ENCODE measurements at regions not wholly inside any gene's neighbourhood (a gene's known extent, or its start where the extent isn't known, plus 50 kb on each side); places are given as distances from the start of the nearest gene placed in this dataset.
"Not testable (repeated sequence)": the region's sequence is repeated elsewhere in the genome, so short reads cannot be mapped to it uniquely, and the experiment has no call there.

DNA sequence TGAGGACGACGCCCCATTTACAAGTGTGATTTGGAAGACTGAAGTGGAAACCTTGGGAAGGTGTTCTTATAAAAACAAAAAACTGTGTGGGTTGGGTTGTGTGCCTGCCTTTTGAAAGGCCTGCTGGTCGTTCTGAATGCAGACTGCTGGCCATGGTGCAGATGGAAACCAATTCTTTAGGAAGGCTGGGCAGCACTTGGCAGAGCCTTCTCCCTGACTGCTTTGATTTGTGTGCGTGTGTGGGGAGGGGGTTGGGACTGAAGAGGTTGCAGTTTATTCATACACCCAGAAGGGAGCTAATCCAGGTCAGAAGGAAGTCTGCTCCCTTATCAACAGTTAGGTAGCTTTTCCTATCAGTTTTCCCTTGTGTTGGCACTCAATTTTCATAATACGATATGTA, 288.7 kb downstream of the SOX2 start:
- DNase-seq = no peak

DNA sequence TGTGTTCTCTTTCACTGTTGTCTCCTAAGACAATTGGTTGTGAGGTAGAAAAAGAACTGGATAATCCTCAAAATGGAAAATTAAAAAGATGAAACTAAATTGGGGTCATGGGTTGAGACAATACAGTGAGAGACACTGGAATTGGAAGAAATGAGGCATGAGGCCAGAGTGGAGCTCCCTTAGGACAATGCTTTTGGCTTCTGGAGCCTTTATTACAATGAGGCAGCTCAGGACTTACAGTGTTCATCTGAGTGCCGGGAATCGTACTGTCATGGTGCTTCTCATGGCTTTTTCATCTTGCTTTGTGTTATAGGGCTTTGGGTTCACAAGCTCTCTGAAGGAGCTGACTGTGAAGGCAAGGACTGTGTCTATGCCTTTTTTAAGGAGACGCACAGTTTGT, 293.5 kb downstream of the SOX2 start:
- no peak for DNase-seq

DNA sequence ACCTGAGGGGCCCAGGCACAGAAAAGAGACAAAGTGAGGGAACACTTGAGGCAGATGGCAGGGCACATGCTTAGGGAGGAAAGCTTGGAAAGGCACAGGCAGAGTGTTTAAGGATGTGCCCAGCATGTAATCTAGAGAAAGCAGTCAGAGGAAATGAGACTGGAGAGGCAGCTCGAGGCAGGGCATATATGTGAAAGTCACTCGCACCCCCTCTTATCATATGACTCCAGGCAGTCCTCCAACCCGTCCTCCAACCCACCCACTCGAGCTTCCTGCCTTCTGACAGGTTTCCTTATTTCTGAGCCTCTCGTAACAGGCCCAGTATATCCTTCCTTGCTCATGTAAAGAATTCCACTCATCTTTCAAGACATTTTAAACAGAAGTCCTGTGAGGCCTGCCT, 294.0 kb downstream of the SOX2 start:
- peak; percentile 67 for DNase-seq

DNA sequence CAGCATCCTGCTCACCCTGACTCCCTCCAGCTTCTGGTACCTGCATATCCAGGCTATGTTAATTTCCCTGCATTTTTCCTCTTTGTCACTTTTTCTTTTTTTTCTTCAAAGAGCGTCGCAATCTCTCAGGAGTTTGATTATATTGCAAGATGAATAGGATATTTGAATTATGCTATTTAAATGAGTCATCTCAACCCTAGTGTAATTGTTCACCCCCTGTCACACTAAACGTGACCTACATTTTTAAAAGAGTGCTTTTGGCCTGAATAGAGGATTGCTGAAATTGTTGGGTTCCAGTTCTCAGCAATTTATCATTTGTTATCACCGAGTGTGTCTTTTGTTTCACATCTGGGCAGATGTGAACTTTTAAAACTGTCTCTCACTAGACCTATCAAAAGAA, 294.7 kb downstream of the SOX2 start:
- DNase-seq = no peak

DNA sequence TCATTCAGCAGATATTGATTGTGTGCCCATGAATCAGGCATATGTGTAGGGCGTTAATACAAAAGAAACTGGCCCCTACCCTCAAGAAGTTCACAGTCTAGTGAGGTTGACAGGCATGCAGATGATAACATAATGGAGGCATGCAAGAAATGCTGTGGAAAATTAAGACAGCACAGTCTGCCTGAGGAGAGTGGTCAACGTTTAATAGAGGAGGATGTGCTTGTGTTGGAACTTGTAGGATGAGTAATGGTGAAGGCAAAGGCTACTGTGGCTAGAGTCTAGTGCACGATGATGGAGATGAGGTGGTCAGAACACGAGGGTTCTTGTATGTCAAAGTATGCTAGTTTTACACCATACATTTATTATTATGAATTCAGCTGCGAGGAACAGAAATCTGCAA, 295.7 kb downstream of the SOX2 start:
- DNase-seq = no peak

DNA sequence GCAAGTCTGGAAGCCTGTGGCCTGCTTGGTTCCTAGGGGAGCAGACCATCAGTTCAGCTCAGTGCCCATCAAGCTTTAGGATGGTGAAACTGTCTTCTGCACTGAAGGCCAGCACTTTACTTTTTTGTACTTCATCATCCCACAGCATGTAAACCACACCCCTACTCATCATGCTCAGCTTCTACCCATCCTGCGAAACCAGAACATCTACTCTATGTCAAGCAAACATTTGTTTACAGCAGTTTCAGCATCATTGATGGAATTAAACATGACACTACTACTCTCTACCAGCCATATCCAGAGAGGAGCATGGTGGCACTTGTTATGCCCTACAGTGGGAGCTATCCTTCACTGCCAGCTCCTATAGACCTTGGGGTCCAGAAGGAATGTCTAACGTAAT, 306.6 kb downstream of the SOX2 start:
- DNase-seq = no peak

DNA sequence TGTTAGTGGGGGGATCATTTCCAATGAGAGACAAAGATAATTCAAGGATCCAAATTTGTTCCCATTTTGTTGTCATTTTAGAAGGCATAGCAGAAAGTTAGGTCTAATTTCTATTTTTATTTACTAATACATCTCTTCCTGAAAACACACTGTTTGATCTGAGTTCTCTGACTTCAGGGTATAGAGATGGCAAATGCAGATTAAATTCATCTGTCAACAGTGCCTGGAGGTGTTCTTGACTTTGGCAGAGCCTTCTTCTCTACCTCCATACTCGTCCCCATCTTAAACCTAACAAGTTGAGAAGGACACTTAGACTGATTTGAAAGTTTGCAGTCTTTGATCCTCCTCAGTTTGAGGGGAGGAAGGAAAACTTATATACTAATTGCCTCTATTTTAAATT, 308.2 kb downstream of the SOX2 start:
- DNase-seq = no peak

DNA sequence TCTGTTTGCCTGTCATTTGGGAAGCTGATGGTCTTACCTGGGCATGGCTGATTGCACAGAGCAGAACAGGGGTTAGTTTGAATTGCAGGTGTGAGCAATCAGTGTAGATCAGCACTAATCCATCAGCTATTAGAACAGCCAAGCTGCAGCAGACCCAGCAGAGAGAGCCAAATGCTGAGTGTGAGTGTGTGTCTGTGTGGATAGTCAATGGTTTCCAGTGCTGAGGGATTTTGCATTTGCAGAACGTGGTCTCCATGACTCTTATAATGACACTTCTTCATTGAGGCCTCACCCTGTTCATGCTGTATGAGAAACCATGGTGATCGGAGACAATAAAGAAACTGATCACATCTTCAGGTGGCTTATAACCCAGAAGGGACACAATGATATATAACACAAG, 312.1 kb downstream of the SOX2 start:
- no peak for DNase-seq

DNA sequence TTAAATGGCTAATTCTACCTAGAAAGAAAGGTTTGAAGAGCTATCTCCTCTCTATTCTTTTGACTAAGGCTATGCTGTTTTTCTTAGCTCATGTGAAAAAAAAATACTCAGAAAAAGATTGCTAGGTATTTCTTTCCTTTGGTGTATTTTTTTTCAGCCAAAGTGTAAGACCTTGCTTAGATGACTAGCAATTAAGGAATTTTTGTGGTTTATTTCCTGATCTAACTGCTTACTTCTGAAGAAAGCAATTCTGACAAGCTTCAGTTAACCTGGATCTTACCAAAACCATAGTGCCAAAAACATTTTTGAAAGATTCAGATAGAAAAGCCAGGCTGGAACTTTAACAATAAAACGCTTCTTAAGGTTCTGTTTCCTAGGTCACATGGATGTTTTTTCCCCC, 315.6 kb downstream of the SOX2 start:
- no peak for DNase-seq

DNA sequence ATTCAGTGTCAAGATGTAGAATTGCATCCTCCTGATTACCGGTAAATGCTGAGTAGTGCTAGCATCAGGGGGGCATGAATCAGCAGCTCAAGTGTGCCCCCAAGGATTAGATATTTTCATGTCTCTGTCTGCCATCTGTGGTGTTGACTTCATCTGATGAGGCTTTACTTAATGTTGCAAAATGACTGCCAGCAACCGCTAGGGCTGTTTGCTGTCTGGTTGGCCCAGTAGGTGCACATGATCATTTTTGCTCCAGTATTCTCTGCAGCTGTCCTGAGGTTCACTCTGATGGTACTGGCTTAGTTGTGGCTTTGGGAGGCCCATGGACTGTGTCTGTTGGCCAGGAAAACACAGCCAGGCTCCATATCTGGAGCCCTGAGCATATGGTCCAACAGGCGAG, 316.4 kb downstream of the SOX2 start:
- no peak for DNase-seq

DNA sequence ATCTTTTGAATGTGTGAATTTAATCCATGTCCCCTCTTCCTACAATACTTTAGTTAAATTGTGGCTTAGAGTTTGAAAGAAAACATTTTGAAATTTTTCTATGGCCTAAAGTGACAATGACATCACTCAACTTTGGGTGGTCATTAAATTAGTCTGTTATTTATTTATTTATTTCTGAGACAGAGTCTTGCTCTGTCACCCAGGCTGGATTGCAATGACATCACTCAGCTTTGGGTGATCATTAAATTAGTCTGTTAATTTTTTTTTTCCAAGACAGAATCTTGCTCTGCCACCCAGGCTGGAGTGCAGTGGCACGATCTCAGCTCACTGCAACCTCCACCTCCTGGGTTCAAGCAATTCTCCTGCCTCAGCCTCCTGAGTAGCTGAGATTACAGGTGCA, 322.5 kb downstream of the SOX2 start:
- DNase-seq = not testable (repeated sequence)

DNA sequence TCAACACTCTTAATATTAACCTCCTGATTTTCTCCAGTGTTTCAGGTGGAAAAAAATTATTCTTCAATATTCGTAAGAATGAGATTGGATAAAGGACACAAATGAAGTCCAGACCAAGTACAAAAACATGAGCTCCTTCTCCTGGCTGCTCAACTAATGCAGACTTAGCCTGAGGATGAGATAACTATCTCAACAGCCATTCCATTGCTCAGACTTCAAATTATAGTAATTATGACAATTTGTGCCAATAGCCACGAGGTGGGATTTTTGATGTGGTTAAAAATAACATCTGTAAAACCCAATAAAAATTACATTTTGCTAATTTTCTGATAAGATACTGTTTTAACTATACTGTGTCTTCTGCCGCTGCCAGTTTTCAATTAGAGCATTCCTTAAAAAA, 323.6 kb downstream of the SOX2 start:
- DNase-seq = no peak

DNA sequence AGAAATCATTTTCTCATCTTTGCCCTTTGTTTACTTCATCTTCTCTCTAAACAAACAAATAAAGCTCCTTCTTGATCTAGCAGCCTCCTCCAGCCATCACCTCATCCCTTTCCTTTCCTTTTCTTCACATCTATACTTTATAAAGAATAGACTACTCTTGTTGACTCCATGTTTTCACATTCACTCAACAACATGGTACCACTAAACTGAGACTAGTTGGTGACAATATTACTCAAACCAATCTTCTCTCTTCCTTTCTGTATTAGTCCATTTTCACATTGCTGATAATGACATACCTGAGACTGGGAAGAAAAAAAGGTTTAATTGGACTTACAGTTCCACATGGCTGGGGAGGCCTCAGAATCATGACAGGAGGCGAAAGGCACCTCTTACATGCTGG, 324.7 kb downstream of the SOX2 start:
- no peak for DNase-seq

DNA sequence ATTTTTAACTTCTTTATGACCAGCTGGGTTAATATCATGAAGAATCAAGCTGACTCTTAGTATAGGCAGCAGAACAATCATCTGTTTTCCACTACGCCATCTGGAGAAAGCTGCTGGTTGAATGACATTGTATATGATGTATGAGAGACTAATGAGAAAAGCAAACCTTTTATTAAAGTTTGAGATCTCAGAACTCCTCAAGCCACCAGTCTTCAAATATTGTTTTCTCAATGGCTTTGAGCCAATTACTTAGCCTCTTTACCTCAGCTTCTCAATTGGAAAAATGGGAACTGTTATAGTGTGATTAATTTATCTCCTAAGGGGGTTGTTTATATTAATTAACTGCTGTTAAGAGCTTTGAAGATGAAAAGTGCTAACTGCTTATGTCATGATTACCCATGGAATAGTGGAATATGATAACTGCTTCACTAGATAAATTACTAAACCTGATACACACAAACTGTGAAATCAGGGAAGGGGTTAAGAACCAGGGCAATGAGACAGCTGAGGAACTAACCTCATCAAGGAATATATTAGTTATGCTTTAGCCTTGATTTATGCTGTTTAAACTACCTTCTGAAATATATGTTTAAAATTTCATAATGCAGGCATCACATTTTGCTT, 330.1 kb downstream of the SOX2 start:
- no peak for DNase-seq

DNA sequence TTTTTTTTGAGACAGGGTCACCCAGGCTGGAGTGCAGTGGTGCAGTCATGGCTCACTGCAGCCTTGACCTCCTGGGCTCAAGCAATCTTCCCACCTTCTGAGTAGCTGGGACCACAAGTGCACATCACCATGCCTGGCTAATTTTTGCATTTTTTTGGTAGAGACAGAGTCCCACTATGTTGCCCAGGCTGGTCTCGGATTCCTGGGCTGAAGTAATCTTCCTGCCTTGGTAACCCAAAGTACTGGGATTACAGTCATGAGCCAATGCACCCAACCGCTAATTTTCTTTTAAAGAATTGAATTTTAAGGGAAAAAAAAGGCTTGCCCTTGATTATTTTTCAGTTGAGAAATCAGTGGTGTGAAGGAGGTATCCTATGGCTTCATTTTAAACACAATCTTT, 334.0 kb downstream of the SOX2 start:
- DNase-seq = no peak

DNA sequence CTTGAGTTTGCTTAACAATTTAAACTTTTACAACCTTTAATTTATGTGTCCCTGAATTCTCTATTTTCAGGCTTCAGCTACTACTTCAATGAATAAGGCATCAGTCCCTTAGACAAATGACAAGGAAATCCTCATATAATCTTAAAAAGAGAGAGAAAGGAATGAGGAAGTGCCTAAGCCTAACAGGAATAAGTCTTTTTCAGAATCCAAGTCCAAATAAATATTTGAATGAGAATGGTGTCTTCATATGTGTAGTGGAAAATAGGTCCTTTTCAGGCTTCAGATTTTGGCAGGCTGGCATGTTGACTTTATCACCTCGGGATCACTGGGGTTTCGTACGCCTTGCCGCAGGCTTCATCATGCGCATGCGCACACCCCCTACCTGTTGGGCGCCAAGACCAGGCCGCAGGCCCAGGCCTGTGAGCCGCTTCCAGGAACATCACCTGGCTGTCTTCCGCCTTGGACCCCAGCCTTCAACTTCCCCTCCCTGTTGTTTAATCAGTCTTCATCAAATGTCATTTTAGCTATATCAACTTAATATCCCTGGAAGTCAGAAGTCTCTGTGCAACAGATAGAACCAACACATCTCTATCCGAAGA, 334.5 kb downstream of the SOX2 start:
- no peak for DNase-seq

DNA sequence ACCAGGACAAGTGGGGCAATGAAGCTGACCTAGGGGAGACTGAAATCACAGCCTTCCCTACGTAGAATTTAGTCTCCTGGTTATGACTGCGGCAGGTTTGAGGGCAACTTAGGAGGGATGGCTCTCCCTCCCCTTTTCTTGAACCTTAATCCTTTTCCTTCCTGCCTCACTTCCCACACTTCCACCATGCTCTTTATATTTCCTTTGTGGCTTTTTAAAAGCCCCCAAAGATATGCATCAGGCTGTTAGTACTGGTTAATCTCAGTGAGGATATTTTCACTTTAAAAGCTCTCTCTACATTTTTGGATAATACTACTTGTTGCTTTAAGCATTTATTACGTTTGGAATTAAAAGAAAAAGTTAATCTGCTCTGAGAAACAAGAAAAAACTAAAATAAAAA, 339.2 kb downstream of the SOX2 start:
- no peak for DNase-seq

DNA sequence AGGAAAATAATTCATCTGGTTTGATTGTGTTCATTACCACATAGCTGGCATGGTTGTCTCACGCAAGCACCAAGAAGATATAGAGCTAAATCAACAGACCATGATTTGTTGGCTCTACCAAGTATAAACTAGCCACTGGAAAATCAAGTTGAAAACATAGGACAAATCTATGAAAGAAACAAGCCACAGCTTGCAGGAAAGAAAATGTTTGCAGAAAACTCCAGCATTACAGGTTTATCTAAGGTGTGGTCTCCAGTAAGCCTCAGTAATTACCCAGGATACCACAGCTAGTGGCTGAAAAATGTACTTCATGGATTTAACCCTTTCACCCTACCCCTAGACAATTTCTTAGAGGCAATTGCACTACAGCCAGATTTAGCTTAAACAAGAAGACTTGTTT, 340.6 kb downstream of the SOX2 start:
- no peak for DNase-seq

DNA sequence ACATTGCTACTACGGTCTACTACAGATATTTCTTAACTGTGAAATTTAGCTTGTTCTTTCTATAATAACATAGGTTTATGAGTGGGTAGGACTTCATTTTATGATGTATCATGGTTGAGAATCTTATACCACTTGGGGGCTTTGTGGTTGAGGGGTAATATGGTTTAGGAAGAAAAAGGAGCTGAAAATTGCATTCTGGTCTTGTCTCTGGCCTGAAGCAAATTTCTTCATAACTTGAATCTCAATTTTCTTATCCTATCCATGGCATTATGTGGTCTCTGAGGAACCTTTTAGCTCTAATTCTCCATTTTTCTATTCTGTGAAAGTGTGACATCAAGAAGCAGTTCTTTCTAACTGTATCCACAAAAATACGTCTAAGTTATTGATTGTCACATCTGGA, 341.0 kb downstream of the SOX2 start:
- DNase-seq = no peak

DNA sequence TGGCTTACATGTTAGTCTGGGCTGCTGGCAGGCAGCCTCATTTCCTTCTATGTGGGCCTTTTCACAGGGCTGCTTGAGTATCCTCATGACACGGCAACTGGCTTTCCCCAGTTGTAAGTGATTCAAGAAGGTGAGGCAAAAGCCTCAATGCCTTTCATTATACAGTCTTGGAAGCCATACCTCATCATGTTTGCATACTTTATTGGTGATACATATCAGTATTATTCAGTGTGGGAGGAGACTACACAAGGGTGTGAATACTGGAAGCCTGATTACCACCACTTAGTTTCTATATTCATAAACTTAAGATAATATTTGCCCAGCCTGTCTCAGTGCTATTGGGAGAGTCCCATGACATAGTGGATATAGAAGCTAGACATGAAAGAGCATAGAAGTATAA, 346.8 kb downstream of the SOX2 start:
- no peak for DNase-seq

DNA sequence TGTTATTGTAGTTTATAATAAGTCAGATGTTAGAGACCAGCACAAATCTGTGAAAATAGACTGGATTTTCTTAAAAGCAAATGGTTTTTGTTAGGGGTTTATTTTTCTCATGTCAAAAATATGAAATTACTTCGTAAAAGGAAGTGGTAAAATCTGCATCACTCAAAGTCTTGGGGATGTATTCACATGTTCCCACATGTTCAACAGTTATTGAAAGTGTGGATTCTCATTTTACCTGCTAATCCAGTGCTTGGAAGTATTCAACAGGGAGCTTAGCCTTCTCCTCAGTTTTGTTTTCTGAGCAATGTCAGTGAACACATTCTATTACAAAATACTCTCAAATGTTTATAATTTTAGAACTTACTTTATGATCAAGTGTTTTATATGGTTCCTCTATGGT, 352.0 kb downstream of the SOX2 start:
- no peak for DNase-seq

DNA sequence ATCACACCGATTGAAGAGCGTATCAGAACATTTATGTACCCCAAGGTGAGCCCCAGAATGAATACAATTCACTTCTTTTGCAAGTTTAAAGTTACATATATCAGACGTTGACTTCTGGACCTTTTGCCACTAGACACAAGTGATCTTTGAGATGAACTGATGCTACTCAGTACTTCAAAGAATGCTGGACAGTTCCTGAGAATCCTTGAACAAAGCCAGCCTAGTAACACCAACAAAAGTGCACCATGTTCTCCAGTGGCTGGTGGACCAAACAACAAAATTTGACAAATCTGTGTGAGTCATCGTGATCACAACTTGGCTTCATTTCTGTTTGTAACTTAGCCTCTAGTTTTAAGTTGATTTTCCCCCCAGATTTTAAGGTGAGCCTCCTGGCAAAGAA, 355.7 kb downstream of the SOX2 start:
- DNase-seq = no peak

DNA sequence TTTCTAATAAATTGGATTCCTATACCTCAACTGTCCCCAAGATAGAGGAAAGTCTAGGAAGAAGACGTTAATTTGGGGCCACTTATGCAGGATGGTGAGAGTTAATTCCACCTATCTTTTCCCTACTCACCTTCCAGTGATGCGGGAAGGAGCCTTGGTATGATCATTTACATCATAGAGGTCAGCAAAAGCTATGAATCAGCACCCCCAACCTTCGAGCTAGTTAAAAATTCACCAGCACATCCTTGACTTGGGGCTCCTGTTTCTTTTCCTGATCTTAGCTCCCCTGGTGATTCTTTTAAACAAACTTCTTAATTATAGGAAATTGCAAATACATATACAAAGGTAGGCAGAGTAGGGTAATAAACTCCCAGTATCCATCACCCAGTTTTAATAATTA, 366.6 kb downstream of the SOX2 start:
- no peak for DNase-seq

DNA sequence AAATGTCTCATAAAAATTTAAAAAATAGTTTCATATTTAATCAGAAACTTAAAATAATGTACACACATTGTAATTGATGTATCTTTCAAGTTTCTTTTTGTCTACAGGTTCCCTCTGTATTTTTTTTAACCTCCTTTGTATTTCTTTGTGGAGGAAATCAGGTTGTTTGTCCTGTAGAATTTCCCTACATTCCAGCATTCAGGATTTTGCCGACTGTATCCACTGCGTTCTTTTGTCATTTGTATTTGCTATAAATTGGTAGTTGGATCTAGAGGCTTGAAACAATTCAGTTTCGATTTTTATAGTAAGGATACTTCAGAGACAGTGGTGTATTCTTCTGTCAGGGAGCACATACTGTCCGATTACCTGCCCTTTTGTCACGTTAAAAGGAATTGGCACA, 367.2 kb downstream of the SOX2 start:
- DNase-seq = no peak

DNA sequence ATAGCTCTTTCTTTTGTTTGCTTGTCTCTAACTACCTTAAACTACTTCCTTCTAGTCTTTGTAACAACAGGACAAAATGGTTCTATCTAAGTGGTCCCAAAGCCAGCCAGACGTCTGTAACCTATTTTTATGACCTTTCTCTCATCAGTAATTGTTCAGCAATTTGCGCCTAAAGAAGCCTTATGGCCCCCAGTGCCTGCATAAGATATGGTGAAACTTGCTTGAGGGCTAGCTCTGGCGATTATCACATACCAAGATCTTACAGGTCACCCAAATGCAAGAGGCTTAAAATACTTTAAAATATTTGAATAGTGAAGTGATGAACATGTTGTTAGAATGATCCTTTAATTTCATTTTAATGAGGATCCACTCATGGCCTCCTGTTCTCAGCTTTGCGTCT, 369.4 kb downstream of the SOX2 start:
- DNase-seq = no peak

DNA sequence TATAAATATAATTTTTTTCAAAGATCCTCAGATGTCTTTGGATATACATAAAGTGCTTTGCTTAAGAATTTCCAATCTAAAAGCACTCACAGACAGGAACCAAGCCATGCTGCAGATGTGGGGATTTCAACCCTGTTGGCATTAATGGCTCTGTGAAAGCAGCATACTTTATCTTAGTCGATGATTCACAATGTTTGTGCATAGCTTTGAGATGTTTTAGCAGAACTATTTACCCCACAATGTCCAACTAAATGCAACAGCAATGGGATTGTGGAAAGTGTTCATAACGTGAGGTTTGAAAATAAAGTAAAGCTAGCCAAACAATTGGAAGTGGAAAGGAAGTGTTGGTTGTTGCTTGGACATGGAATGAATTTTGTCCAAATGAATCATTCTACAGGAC, 371.4 kb downstream of the SOX2 start:
- no peak for DNase-seq
